SU-DHL-6 (cell line): ENCODE measurements at regions not wholly inside any gene's neighbourhood (a gene's known extent, or its start where the extent isn't known, plus 50 kb on each side); places are given as distances from the start of the nearest gene placed in this dataset.

Experiments
- H2AFZ ChIP-seq: fragments of 200-600 bp; sonication (generic); 2 replicates; pipeline ENCODE4 v1.6.1; 2014; ENCODE audit warnings: low read depth, mild to moderate bottlenecking, moderate library complexity, mixed read lengths, antibody characterized with exemption, low read length; ENCODE audit not compliant: severe bottlenecking
- H3F3A ChIP-seq: fragments of 200-600 bp; shearing (Covaris generic); 2 replicates; pipeline ENCODE4 v1.6.0; 2016; ENCODE audit warnings: antibody characterized with exemption, mild to moderate bottlenecking; ENCODE audit not compliant: insufficient read depth
- H3K27ac ChIP-seq: fragments of 200-600 bp; sonication (generic); 2 replicates; pipeline ENCODE4 v1.5.1; 2016; ENCODE audit warnings: low read depth, mild to moderate bottlenecking, low read length, moderate library complexity, mixed read lengths
- H3K27me3 ChIP-seq: fragments of 200-600 bp; sonication (generic), shearing (Covaris generic); 2 replicates; pipeline ENCODE4 v1.6.0; 2014; ENCODE audit warnings: mild to moderate bottlenecking, low read length
- H3K36me3 ChIP-seq: fragments of 200-600 bp; sonication (generic); 2 replicates; pipeline ENCODE4 v1.6.1; 2014; ENCODE audit warnings: mild to moderate bottlenecking, low read length, mixed read lengths
- H3K4me2 ChIP-seq: fragments of 300-600, 200-600 bp; shearing (Covaris generic), sonication (generic); 2 replicates; pipeline ENCODE4 v1.6.0; 2014; ENCODE audit warnings: low read length, low read depth, mild to moderate bottlenecking; ENCODE audit not compliant: poor library complexity, severe bottlenecking
- H3K4me3 ChIP-seq: fragments of 200-600 bp; sonication (generic); 2 replicates; pipeline ENCODE4 v1.5.1; 2014; ENCODE audit warnings: antibody characterized with exemption, low read length, mild to moderate bottlenecking, mixed read lengths; ENCODE audit not compliant: insufficient read depth, poor library complexity, severe bottlenecking
- H3K79me2 ChIP-seq: fragments of 200-600 bp; sonication (generic); 2 replicates; pipeline ENCODE4 v1.6.1; 2014; ENCODE audit warnings: mild to moderate bottlenecking, low read length, moderate library complexity; ENCODE audit not compliant: insufficient read depth
- H3K9ac ChIP-seq: fragments of 200-600 bp; sonication (generic); 2 replicates; pipeline ENCODE4 v1.7.0; 2014; ENCODE audit warnings: mild to moderate bottlenecking, low read length
- H3K9me2 ChIP-seq: fragments of 200-600 bp; sonication (generic); replicated peaks from 2 replicates; pipeline ENCODE4 v1.6.1; 2014; ENCODE audit warnings: low read length; ENCODE audit not compliant: insufficient read depth
- H3K9me3 ChIP-seq: fragments of 200-600 bp; sonication (generic); 2 replicates; pipeline ENCODE4 v1.6.1; 2014; ENCODE audit warnings: low read length, mixed read lengths; ENCODE audit not compliant: insufficient read depth
- H4K20me1 ChIP-seq: fragments of 200-600 bp; sonication (generic); 2 replicates; pipeline ENCODE4 v1.6.1; 2014; ENCODE audit warnings: low read depth, mild to moderate bottlenecking, antibody characterized with exemption, low read length, moderate library complexity, mixed read lengths
- CTCF ChIP-seq: fragments of 200-600 bp; sonication (generic); IDR thresholded peaks from one replicate; pipeline ENCODE4 v1.5.1; 2017; ENCODE audit warnings: antibody characterized with exemption, mild to moderate bottlenecking, low read length, moderate library complexity; ENCODE audit not compliant: insufficient read depth, poor library complexity, severe bottlenecking
- EZH2phosphoT487 ChIP-seq: fragments of 200-600 bp; sonication (generic), shearing (Covaris generic); conservative IDR thresholded peaks from 2 replicates; pipeline ENCODE4 v1.6.1; 2018; ENCODE audit warnings: mild to moderate bottlenecking, antibody characterized with exemption, low read length, moderate library complexity, mixed read lengths

DNA sequence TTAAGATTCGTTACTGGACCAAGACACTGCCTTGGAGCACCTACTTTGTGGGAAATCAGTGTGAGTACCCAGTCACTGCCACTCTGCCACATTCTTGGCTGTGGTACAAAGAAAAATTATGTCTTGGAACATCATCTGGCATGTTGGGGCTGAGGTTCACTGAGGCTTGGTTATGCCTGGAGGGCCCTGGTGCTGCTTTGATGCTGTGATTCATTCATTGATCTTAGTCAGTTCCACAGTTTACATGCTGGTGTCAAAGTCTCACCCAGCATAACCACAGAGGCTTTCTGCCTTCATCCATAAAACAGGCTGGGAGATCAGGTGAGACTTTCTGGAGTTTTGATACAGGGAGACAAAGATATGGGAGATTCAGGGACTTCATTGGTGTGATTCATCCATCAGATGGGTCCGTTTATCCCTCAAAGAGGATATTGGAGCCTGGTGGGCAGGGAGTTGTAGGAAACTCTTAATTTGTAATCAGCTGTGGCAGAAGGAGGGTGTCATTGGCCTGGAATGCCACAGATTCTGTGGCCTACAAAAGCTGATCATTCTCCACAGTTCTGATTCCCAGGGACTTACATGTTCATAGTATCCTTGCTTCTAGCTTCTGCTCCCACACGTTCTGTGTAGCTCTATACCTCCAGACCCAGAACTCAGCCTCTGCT is 322.5 kb downstream of the PMP22 start:
- Histone ChIP-seq H3K9me2 (no peaks in the 10 kb centered on the region), H4K20me1 (no peaks in the 10 kb centered on the region), H3K36me3 (no peaks in the 10 kb centered on the region), H3K27ac (no peak overlapping the region), H3K9ac (no peak overlapping the region), H3K27me3 (no peaks in the 10 kb centered on the region), H3K9me3 (no peaks in the 10 kb centered on the region), H3K4me2 (no peak overlapping the region), H3K79me2 (no peaks in the 10 kb centered on the region), H3F3A (no peaks in the 10 kb centered on the region), H2AFZ (no peak overlapping the region), H3K4me3 (no peak overlapping the region)
- TF ChIP-seq CTCF, result no peak
- TF ChIP-seq EZH2phosphoT487, result no peak

GRCh38 chr17:14940938-14941265 is 324.2 kb downstream of the PMP22 start:
- no peaks in the 10 kb centered on the region for H3K27me3 ChIP-seq
- H3K4me3 ChIP-seq, result no peak overlapping the region
- TF ChIP-seq CTCF, result no peak
- TF ChIP-seq EZH2phosphoT487, result no peak
- no peaks in the 10 kb centered on the region for H4K20me1 ChIP-seq
- no peak overlapping the region for H2AFZ ChIP-seq
- no peak overlapping the region for H3K4me2 ChIP-seq
- H3K79me2 ChIP-seq, result no peaks in the 10 kb centered on the region
- no peaks in the 10 kb centered on the region for H3K36me3 ChIP-seq
- no peaks in the 10 kb centered on the region for H3K9me2 ChIP-seq
- H3K9me3 ChIP-seq, result no peaks in the 10 kb centered on the region
- H3K9ac ChIP-seq, result no peak overlapping the region
- no peaks in the 10 kb centered on the region for H3F3A ChIP-seq
- H3K27ac ChIP-seq, result no peak overlapping the region

DNA sequence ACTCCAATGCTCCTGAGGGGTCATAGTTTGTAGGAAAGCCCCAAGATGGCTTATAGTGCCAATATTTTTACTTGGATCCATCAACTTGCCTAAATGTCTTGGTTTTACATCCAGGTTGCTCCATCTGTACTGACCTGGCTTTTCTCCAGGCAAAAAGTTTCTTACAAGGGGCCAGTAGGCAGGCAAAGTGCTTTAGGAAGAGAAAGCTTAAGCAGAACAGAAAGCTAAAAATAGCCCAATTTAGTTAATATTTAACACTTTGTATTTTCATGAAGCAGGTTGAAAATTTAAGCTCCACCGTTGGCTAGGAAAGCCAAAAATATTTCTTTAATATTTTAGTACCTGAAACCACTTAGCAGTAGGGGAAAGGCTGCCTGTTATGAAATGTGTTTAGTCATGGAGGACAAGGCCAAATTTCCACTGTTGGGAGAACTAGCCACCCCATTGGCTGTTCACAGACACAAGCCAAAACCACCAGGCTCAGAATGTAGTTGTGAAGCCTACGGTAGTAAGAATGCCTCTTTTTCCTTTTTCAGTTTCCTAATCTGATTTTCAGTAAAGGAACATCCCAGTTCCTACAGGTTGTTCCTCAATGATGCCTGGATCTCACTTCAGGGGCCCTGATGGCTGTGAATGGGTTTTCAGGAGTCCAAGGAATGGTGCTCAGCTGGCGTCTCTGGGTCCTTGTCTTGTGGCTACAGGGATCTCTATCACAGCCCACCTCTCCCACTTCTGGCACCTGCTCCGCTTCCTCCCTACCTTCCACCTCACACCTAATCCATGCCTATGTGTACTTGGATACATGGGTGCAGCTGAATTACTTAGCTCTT is 324.8 kb downstream of the PMP22 start:
- H3K27ac ChIP-seq, result no peak overlapping the region
- no peaks in the 10 kb centered on the region for H3K9me2 ChIP-seq
- H3K9me3 ChIP-seq, result no peaks in the 10 kb centered on the region
- no peaks in the 10 kb centered on the region for H4K20me1 ChIP-seq
- H3K79me2 ChIP-seq, result no peaks in the 10 kb centered on the region
- no peaks in the 10 kb centered on the region for H3K27me3 ChIP-seq
- no peaks in the 10 kb centered on the region for H3K36me3 ChIP-seq
- TF ChIP-seq CTCF (no peak), EZH2phosphoT487 (no peak)
- H3K4me3 ChIP-seq, result no peak overlapping the region
- no peak overlapping the region for H2AFZ ChIP-seq
- H3K4me2 ChIP-seq, result no peak overlapping the region
- no peak overlapping the region for H3K9ac ChIP-seq
- no peaks in the 10 kb centered on the region for H3F3A ChIP-seq
